SK-N-SH (cell line): ENCODE measurements at regions not wholly inside any gene's neighbourhood (a gene's known extent, or its start where the extent isn't known, plus 50 kb on each side); places are given as distances from the start of the nearest gene placed in this dataset.

Experiments used
- CTCF ChIA-PET: fragments of 300-600, 350-600 bp; formaldehyde crosslinking; extraction: SDS; loops from one replicate; lab custom pipeline; 2021; lab: Yijun Ruan, JAX
- POLR2A ChIA-PET: fragments of 350-600 bp; sonication (Branson Sonifier 250); formaldehyde crosslinking; extraction: SDS; loops from one replicate; lab custom pipeline; 2020; ENCODE audit warnings: antibody characterized with exemption, inconsistent platforms; lab: Yijun Ruan, JAX
- DNase-seq: peaks from one replicate; pipeline ENCODE4 v3.0.0; 2012
- H2AFZ ChIP-seq: fragments of 200-600 bp; sonication (generic); 2 replicates; pipeline ENCODE4 v1.8.1; 2016; ENCODE audit warnings: antibody characterized with exemption, mild to moderate bottlenecking, low read depth
- H3F3A ChIP-seq: fragments of 200-600 bp; sonication (generic); replicated peaks from 2 replicates; pipeline ENCODE3; 2016; ENCODE audit warnings: antibody characterized with exemption, mild to moderate bottlenecking; ENCODE audit not compliant: insufficient read depth
- H3K27ac ChIP-seq, 2 experiments: fragments of 200-500 bp in 1 of 2; fragments of 200-600 bp in 1 of 2; sonication (Bioruptor generic) in 1 of 2; sonication (generic), shearing (Covaris generic) in 1 of 2; 2 replicates each; pipeline versions ENCODE4 v1.5.1 to v1.6.1; 2014 to 2016; ENCODE audit warnings: low read depth in 2 of 2, inconsistent platforms in 1 of 2, low read length in 1 of 2, mild to moderate bottlenecking in 1 of 2, mixed read lengths in 1 of 2
- H3K27me3 ChIP-seq: fragments of 200-600 bp; sonication (generic), shearing (Covaris generic); 2 replicates; pipeline ENCODE4 v1.6.1; 2016; ENCODE audit warnings: mixed run types; ENCODE audit not compliant: insufficient read depth
- H3K36me3 ChIP-seq, 2 experiments: fragments of 200-500 bp in 1 of 2; fragments of 200-600 bp in 1 of 2; sonication (Bioruptor generic) in 1 of 2; sonication (generic) in 1 of 2; replicated peaks in 1 of 2; 2 replicates each; pipeline versions ENCODE3 to v1.5.1; 2014 to 2016; ENCODE audit warnings: low read length in 1 of 2, mild to moderate bottlenecking in 1 of 2; ENCODE audit not compliant: insufficient read depth in 2 of 2, control insufficient read depth in 1 of 2
- H3K4me1 ChIP-seq, 2 experiments: fragments of 200-500 bp in 1 of 2; fragments of 200-600 bp in 1 of 2; sonication (Bioruptor generic) in 1 of 2; sonication (generic), shearing (Covaris generic) in 1 of 2; 2 replicates each; pipeline versions ENCODE4 v1.5.1 to v1.6.1; 2014 to 2016; ENCODE audit warnings: low read depth in 1 of 2, low read length in 1 of 2, mixed run types in 1 of 2; ENCODE audit not compliant: insufficient read depth in 2 of 2, control insufficient read depth in 1 of 2
- H3K4me2 ChIP-seq: fragments of 200-600 bp; sonication (generic), shearing (Covaris generic); 2 replicates; pipeline ENCODE4 v1.6.1; 2017; ENCODE audit warnings: mixed run types
- H3K4me3 ChIP-seq, 2 experiments: fragments of 200-500 bp in 1 of 2; fragments of 200-600 bp in 1 of 2; sonication (Bioruptor generic) in 1 of 2; sonication (generic), shearing (Covaris generic) in 1 of 2; 2 replicates each; pipeline versions ENCODE4 v1.5.1 to v1.8.1; 2014 to 2016; ENCODE audit warnings: low read depth in 2 of 2, inconsistent platforms in 1 of 2, low read length in 1 of 2, mild to moderate bottlenecking in 1 of 2, mixed read lengths in 1 of 2, moderate library complexity in 1 of 2
- H3K79me2 ChIP-seq: fragments of 200-600 bp; sonication (generic); 2 replicates; pipeline ENCODE4 v1.8.1; 2017; ENCODE audit warnings: mild to moderate bottlenecking; ENCODE audit not compliant: insufficient read depth
- H3K9ac ChIP-seq: fragments of 200-600 bp; sonication (generic); 2 replicates; pipeline ENCODE4 v1.6.1; 2017; ENCODE audit warnings: mixed run types
- H3K9me2 ChIP-seq: fragments of 200-600 bp; sonication (generic); 2 replicates; pipeline ENCODE4 v1.6.1; 2017; ENCODE audit warnings: mixed run types
- H3K9me3 ChIP-seq: fragments of 200-600 bp; sonication (generic); 2 replicates; pipeline ENCODE4 v1.6.1; 2017; ENCODE audit warnings: mixed run types, mild to moderate bottlenecking, moderate library complexity
- H4K20me1 ChIP-seq: fragments of 200-600 bp; sonication (generic); 2 replicates; pipeline ENCODE4 v1.6.1; 2017; ENCODE audit warnings: mild to moderate bottlenecking, mixed run types; ENCODE audit not compliant: insufficient read depth
- CHD2 ChIP-seq: fragments of 150-350 bp; IDR thresholded peaks from 2 replicates; pipeline ENCODE4 v1.6.1; 2018; ENCODE audit warnings: low read length; ENCODE audit not compliant: partially characterized antibody
- EZH2phosphoT487 ChIP-seq: fragments of 200-600 bp; sonication (generic); IDR thresholded peaks from 2 replicates; pipeline ENCODE4 v1.6.1; 2017; ENCODE audit warnings: low read depth, mixed run types, mild to moderate bottlenecking, antibody characterized with exemption, moderate library complexity, borderline replicate concordance
- FOSL2 ChIP-seq: IDR thresholded peaks from 2 replicates; pipeline ENCODE4 v1.4.0; 2012; ENCODE audit warnings: low read depth, mild to moderate bottlenecking, moderate library complexity, borderline replicate concordance
- FOXJ3 ChIP-seq: sonication (generic); formaldehyde crosslinking; IDR thresholded peaks from 2 replicates; pipeline ENCODE4 v1.5.1; 2020; ENCODE audit warnings: mild to moderate bottlenecking, missing genetic modification reagents
- FOXM1 ChIP-seq: IDR thresholded peaks from 2 replicates; pipeline ENCODE4 v1.4.0; 2012; ENCODE audit warnings: low read depth, mild to moderate bottlenecking
- JUND ChIP-seq: IDR thresholded peaks from 2 replicates; pipeline ENCODE4 v1.4.0; 2012
- POLR2AphosphoS5 ChIP-seq: IDR thresholded peaks from 2 replicates; pipeline ENCODE4 v1.6.1; 2012; ENCODE audit warnings: low read depth, low read length
- RCOR1 ChIP-seq: fragments of 150-350 bp; IDR thresholded peaks from 2 replicates; pipeline ENCODE4 v1.6.1; 2017; ENCODE audit warnings: antibody characterized with exemption, low read length
- RFX5 ChIP-seq: IDR thresholded peaks from 2 replicates; pipeline ENCODE4 v1.6.1; 2012; ENCODE audit warnings: mild to moderate bottlenecking, improper control_type of control experiment, low read length
- SIN3A ChIP-seq: IDR thresholded peaks from 2 replicates; pipeline ENCODE4 v1.6.1; 2012; ENCODE audit warnings: low read depth, mild to moderate bottlenecking, low read length, moderate library complexity, borderline replicate concordance
- TCF12 ChIP-seq: IDR thresholded peaks from 2 replicates; pipeline ENCODE4 v1.4.0; 2012
- USF1 ChIP-seq: IDR thresholded peaks from 2 replicates; pipeline ENCODE4 v1.4.0; 2012; ENCODE audit warnings: low read depth, borderline replicate concordance
- USF2 ChIP-seq: fragments of 150-350 bp; IDR thresholded peaks from 2 replicates; pipeline ENCODE4 v1.6.1; 2017; ENCODE audit warnings: antibody characterized with exemption, low read length, low read depth, borderline replicate concordance
- WGBS: methylation state at CpG from one replicate; pipeline ENCODE4 v1.1.6; 2017; ENCODE audit warnings: low lambda C conversion rate; 5-methylcytosine and 5-hydroxymethylcytosine counted together
- TF ChIP-seq, protein P1 (sequence below): IDR thresholded peaks from 2 replicates; pipeline ENCODE4 v1.6.1; 2012; ENCODE audit warnings: mild to moderate bottlenecking, low read depth, low read length, moderate library complexity
- TF ChIP-seq, protein P2 (sequence below): IDR thresholded peaks from 2 replicates; pipeline ENCODE4 v1.4.0; 2012; ENCODE audit warnings: low read depth

DNA sequence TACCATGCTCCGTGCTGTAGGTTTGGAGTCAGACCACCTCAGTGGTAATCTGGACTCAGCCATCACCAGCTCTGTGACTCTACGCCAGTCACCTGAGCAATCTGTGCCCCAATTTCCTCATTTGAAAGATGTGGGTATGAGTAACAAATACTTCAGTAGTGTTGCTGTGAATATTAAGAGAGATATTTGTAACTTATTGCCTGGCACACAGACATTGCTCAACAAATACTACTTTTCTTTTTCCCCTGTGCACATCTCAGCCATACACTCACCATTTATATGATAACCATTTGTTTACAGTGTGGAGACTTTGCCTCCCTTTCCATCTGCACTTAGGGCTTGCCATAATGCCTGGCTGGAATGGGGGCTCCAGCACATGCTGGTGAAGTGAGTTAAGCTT, 89.7 kb upstream of the CLPB start:
- no peaks in the 10 kb centered on the region for H3K36me3 ChIP-seq
- no peaks in the 10 kb centered on the region for H3K9me3 ChIP-seq
- H3K4me1 ChIP-seq, result peaks cover 0 to 3% of the 10 kb centered on the region in 2 experiments; a peak in 2 of 4 replicates
- no peaks in the 10 kb centered on the region for H3K9me2 ChIP-seq
- H3F3A ChIP-seq, result no peaks in the 10 kb centered on the region
- no peak overlapping the region for H3K4me2 ChIP-seq
- DNase-seq, result no peak
- ChIA-PET POLR2A (no interaction called here), CTCF (interaction anchor here (0.8 to 1.6 kb wide), 2 partner anchors 11 to 50 kb away, joined by 3 read pairs; no protein-coding TSS in a partner anchor)
- no peak overlapping the region for H3K9ac ChIP-seq
- no peaks in the 10 kb centered on the region for H3K79me2 ChIP-seq
- no peak overlapping the region for H3K4me3 ChIP-seq
- 45% methylated on average over 2 of the region's 2 CpGs for WGBS
- H3K27ac ChIP-seq, result no peak overlapping the region
- no peaks in the 10 kb centered on the region for H4K20me1 ChIP-seq
- no peaks in the 10 kb centered on the region for H3K27me3 ChIP-seq
- TF ChIP-seq POLR2AphosphoS5 (no peak), SIN3A (no peak), FOXM1 (no peak), JUND (no peak), CHD2 (no peak), RFX5 (no peak), EZH2phosphoT487 (no peak), USF1 (no peak), RCOR1 (no peak), TCF12 (no peak), USF2 (no peak)
- TF ChIP-seq, protein P1, sequence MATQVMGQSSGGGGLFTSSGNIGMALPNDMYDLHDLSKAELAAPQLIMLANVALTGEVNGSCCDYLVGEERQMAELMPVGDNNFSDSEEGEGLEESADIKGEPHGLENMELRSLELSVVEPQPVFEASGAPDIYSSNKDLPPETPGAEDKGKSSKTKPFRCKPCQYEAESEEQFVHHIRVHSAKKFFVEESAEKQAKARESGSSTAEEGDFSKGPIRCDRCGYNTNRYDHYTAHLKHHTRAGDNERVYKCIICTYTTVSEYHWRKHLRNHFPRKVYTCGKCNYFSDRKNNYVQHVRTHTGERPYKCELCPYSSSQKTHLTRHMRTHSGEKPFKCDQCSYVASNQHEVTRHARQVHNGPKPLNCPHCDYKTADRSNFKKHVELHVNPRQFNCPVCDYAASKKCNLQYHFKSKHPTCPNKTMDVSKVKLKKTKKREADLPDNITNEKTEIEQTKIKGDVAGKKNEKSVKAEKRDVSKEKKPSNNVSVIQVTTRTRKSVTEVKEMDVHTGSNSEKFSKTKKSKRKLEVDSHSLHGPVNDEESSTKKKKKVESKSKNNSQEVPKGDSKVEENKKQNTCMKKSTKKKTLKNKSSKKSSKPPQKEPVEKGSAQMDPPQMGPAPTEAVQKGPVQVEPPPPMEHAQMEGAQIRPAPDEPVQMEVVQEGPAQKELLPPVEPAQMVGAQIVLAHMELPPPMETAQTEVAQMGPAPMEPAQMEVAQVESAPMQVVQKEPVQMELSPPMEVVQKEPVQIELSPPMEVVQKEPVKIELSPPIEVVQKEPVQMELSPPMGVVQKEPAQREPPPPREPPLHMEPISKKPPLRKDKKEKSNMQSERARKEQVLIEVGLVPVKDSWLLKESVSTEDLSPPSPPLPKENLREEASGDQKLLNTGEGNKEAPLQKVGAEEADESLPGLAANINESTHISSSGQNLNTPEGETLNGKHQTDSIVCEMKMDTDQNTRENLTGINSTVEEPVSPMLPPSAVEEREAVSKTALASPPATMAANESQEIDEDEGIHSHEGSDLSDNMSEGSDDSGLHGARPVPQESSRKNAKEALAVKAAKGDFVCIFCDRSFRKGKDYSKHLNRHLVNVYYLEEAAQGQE, result no peak
- H2AFZ ChIP-seq, result no peak overlapping the region

DNA sequence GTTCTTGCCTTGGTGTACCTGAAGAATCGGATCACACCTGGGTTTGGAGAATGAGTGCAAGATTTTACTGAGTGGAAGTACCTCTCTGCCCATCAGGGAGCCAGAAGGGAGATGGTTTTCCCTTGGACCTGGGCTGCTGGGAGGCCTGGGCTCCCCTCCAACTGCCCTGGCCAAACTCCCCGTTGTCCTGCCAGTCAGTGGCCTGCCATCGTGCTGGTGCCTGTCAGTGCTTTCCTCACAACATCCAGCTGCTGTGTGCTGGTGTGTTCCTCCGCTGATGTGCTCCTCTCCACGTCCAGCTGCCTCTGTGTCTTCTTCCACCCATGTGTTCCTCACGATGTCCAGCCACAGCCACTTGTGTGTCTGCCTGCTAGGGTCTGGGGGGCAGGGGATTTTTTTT, 87.9 kb upstream of the CLPB start:
- TF ChIP-seq, protein P2, sequence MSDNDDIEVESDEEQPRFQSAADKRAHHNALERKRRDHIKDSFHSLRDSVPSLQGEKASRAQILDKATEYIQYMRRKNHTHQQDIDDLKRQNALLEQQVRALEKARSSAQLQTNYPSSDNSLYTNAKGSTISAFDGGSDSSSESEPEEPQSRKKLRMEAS, result no peak
- TF ChIP-seq JUND, result no peak
- TF ChIP-seq TCF12, result no peak
- no peak for TF ChIP-seq FOXJ3 (CRISPR knock-in tag)
- no peak for TF ChIP-seq USF1
- no peak for TF ChIP-seq FOSL2
- H2AFZ ChIP-seq, result no peak overlapping the region
- H3K4me3 ChIP-seq, result no peak overlapping the region
- no peaks in the 10 kb centered on the region for H4K20me1 ChIP-seq
- ChIA-PET POLR2A (no interaction called here), CTCF (interaction anchor here (1.9 kb wide), 1 partner anchor 51 kb away, joined by 6 read pairs; no protein-coding TSS in a partner anchor)
- peaks cover 0 to 3% of the 10 kb centered on the region in 2 experiments; a peak in 2 of 4 replicates for H3K4me1 ChIP-seq
- no peaks in the 10 kb centered on the region for H3K9me3 ChIP-seq
- no peaks in the 10 kb centered on the region for H3K36me3 ChIP-seq
- no peaks in the 10 kb centered on the region for H3K27me3 ChIP-seq
- no peak overlapping the region for H3K4me2 ChIP-seq
- no peaks in the 10 kb centered on the region for H3F3A ChIP-seq
- H3K9ac ChIP-seq, result no peak overlapping the region
- H3K9me2 ChIP-seq, result no peaks in the 10 kb centered on the region
- H3K79me2 ChIP-seq, result no peaks in the 10 kb centered on the region
- no peak for DNase-seq
- no peak overlapping the region for H3K27ac ChIP-seq
- 39% methylated on average over 4 of the region's 6 CpGs for WGBS
